ENCODE measurements at regions not wholly inside any gene's neighbourhood (a gene's known extent, or its start where the extent isn't known, plus 50 kb on each side); places are given as distances from the start of the nearest gene placed in this dataset.
"Not testable (repeated sequence)": the region's sequence is repeated elsewhere in the genome, so short reads cannot be mapped to it uniquely, and the experiment has no call there.

- no peak for ATAC-seq
- intact Hi-C loops (cut with DNase I), result no loop called here
- DNase-seq (ENCODE audit: missing footprints), result no peak
These were observed 81.8 kb upstream of the HPCAL1 start for GRCh38 chr2:10220902-10221391.

- no peak for DNase-seq (ENCODE audit: missing footprints)
- intact Hi-C loops (cut with DNase I), result no loop called here
- ATAC-seq, result no peak
These were observed 81.3 kb upstream of the HPCAL1 start for GRCh38 chr2:10221443-10221842.

GRCh38 chr2:10221976-10222870, 80.5 kb upstream of the HPCAL1 start:
- intact Hi-C loops (cut with DNase I), result no loop called here
- ATAC-seq, result no peak
- DNase-seq (ENCODE audit: missing footprints), result no peak

- ATAC-seq (no peak), DNase-seq (ENCODE audit: missing footprints) (no peak)
- intact Hi-C loops (cut with DNase I), result no loop called here
These were observed 79.2 kb upstream of the HPCAL1 start for GRCh38 chr2:10223471-10223870.

- intact Hi-C loops (cut with DNase I), result no loop called here
- ATAC-seq, result no peak
- DNase-seq (ENCODE audit: missing footprints), result no peak
These were observed 78.6 kb upstream of the HPCAL1 start for GRCh38 chr2:10223932-10224720.

- no peak for DNase-seq (ENCODE audit: missing footprints)
- no peak for ATAC-seq
- intact Hi-C loops (cut with DNase I), result no loop called here
These were observed 78.0 kb upstream of the HPCAL1 start for GRCh38 chr2:10224734-10225133.

GRCh38 chr2:10225291-10226037, 77.2 kb upstream of the HPCAL1 start:
- ATAC-seq (no peak), DNase-seq (ENCODE audit: missing footprints) (no peak)
- intact Hi-C loops (cut with DNase I), result no loop called here

GRCh38 chr2:10226038-10226724, 76.5 kb upstream of the HPCAL1 start:
- DNase-seq (ENCODE audit: missing footprints) (no peak), ATAC-seq (no peak)
- intact Hi-C loops (cut with DNase I), result no loop called here

- DNase-seq (ENCODE audit: missing footprints) (no peak), ATAC-seq (no peak)
- intact Hi-C loops (cut with DNase I), result no loop called here
These were observed 73.9 kb upstream of the HPCAL1 start for GRCh38 chr2:10228611-10229365.

- DNase-seq (ENCODE audit: missing footprints), result no peak
- intact Hi-C loops (cut with DNase I), result no loop called here
- ATAC-seq, result no peak
These were observed 73.1 kb upstream of the HPCAL1 start for GRCh38 chr2:10229462-10230099.

GRCh38 chr2:10230499-10230898, 72.2 kb upstream of the HPCAL1 start:
- ATAC-seq (no peak), DNase-seq (ENCODE audit: missing footprints) (no peak)
- intact Hi-C loops (cut with DNase I), result no loop called here

GRCh38 chr2:10230921-10231320, 71.8 kb upstream of the HPCAL1 start:
- DNase-seq (ENCODE audit: missing footprints); ATAC-seq; intact Hi-C loops (cut with DNase I): not testable (repeated sequence)

GRCh38 chr2:10231551-10232085, 71.1 kb upstream of the HPCAL1 start:
- no peak for DNase-seq (ENCODE audit: missing footprints)
- intact Hi-C loops (cut with DNase I), result no loop called here

GRCh38 chr2:10232096-10232815, 70.4 kb upstream of the HPCAL1 start:
- DNase-seq (ENCODE audit: missing footprints), result no peak
- no peak for ATAC-seq
- intact Hi-C loops (cut with DNase I), result no loop called here

More at GRCh38 chr2:10231551-10232085, 71.1 kb upstream of the HPCAL1 start:
- no peak for ATAC-seq

- intact Hi-C loops (cut with DNase I), result no loop called here
- ATAC-seq, result no peak
- no peak for DNase-seq (ENCODE audit: missing footprints)
These were observed 69.3 kb upstream of the HPCAL1 start for GRCh38 chr2:10233131-10234012.

GRCh38 chr2:10234013-10234306, 68.7 kb upstream of the HPCAL1 start:
- no peak for ATAC-seq
- DNase-seq (ENCODE audit: missing footprints), result no peak
- intact Hi-C loops (cut with DNase I), result no loop called here
